ENCODE measurements at regions not wholly inside any gene's neighbourhood (a gene's known extent, or its start where the extent isn't known, plus 50 kb on each side); places are given as distances from the start of the nearest gene placed in this dataset.

- TF ChIP-seq POLR2A (IDR thresholded peaks at IDR 0.05; ENCODE audit: low read depth, low read length) (no peak), CTCF (conservative IDR thresholded peaks at IDR 0.05; ENCODE audit: low read depth, low read length) (no peak), CEBPB (IDR thresholded peaks at IDR 0.05; ENCODE audit: low read depth, low read length) (no peak), RAD21 (IDR thresholded peaks at IDR 0.05; ENCODE audit: low read length) (no peak), RCOR1 (IDR thresholded peaks at IDR 0.05; ENCODE audit: insufficient replicate concordance, low read length) (no peak), USF2 (IDR thresholded peaks at IDR 0.05; ENCODE audit: low read depth, low read length) (no peak), ELK1 (IDR thresholded peaks at IDR 0.05; ENCODE audit: borderline replicate concordance, low read depth, low read length) (no peak), CHD1 (IDR thresholded peaks at IDR 0.05; ENCODE audit: low read depth, low read length) (no peak), MAFK (IDR thresholded peaks at IDR 0.05; ENCODE audit: low read depth, low read length) (no peak), MXI1 (IDR thresholded peaks at IDR 0.05; ENCODE audit: borderline replicate concordance, low read depth, low read length) (no peak), RFX5 (IDR thresholded peaks at IDR 0.05; ENCODE audit: low read depth, low read length) (no peak), FOS (IDR thresholded peaks at IDR 0.05; ENCODE audit: low read depth, low read length) (no peak), BHLHE40 (IDR thresholded peaks at IDR 0.05; ENCODE audit: low read depth, low read length) (no peak), NFE2L2 (IDR thresholded peaks at IDR 0.05; ENCODE audit: low read depth, low read length) (no peak)
Measured at GRCh38 chr18:56382541-56382940, 255.9 kb downstream of the TXNL1 start.

Data from IMR-90 (cell line).